SK-N-MC (cell line): ENCODE measurements at regions not wholly inside any gene's neighbourhood (a gene's known extent, or its start where the extent isn't known, plus 50 kb on each side); places are given as distances from the start of the nearest gene placed in this dataset.

Experiments used
- DNase-seq: peaks from one replicate; pipeline ENCODE4 v3.0.0-alpha.2; 2011; ENCODE audit warnings: low read depth, low spot score
- H3K27ac ChIP-seq: fragments of 200-600 bp; sonication (generic); 2 replicates; pipeline ENCODE4 v1.5.1; 2016; ENCODE audit warnings: mixed run types
- H3K36me3 ChIP-seq: fragments of 200-600 bp; sonication (generic); 2 replicates; pipeline ENCODE4 v1.6.1; 2017; ENCODE audit warnings: antibody characterized with exemption, low read length, mixed read lengths; ENCODE audit not compliant: insufficient read depth
- H3K4me3 ChIP-seq: fragments of 200-600 bp; sonication (generic); 2 replicates; pipeline ENCODE4 v1.5.1; 2016
- H3K9ac ChIP-seq: fragments of 200-600 bp; sonication (generic); 2 replicates; pipeline ENCODE4 v1.8.0; 2017; ENCODE audit warnings: mixed run types, mixed read lengths; ENCODE audit not compliant: insufficient read length
- H3K9me3 ChIP-seq: fragments of 200-600 bp; sonication (generic); 2 replicates; pipeline ENCODE4 v1.6.1; 2017; ENCODE audit warnings: low read depth, mild to moderate bottlenecking, antibody characterized with exemption, low read length, moderate library complexity, mixed read lengths
- EZH2 ChIP-seq: fragments of 200-600 bp; sonication (generic); IDR thresholded peaks from one replicate; pipeline ENCODE4 v1.6.1; 2017; ENCODE audit warnings: antibody characterized with exemption
- FOXP2 ChIP-seq: optimal IDR thresholded peaks from 2 replicates; pipeline ENCODE3; 2011; ENCODE audit warnings: mild to moderate bottlenecking, moderate library complexity; ENCODE audit not compliant: insufficient read depth; ENCODE audit errors: extremely low read length, control extremely low read depth
- POLR2AphosphoS5 ChIP-seq: IDR thresholded peaks from 2 replicates; pipeline ENCODE4 v1.6.1; 2012; ENCODE audit warnings: mild to moderate bottlenecking, low read depth, low read length, borderline replicate concordance

- TF ChIP-seq EZH2 = no peak
- TF ChIP-seq FOXP2 = no peak
- no peak for TF ChIP-seq POLR2AphosphoS5
Measured at GRCh38 chr15:29880886-29881285, 58.6 kb upstream of the TJP1 start.

GRCh38 chr15:29880341-29880740 is 58.1 kb upstream of the TJP1 start:
- Histone ChIP-seq H3K9ac (no peak overlapping the region), H3K27ac (no peak overlapping the region), H3K36me3 (no peaks in the 10 kb centered on the region), H3K9me3 (no peaks in the 10 kb centered on the region), H3K4me3 (no peak overlapping the region)
- DNase-seq = no peak
- no peak for TF ChIP-seq EZH2
- no peak for TF ChIP-seq FOXP2
- no peak for TF ChIP-seq POLR2AphosphoS5

More at GRCh38 chr15:29880886-29881285, 58.6 kb upstream of the TJP1 start:
- no peaks in the 10 kb centered on the region for H3K36me3 ChIP-seq
- H3K9me3 ChIP-seq = no peaks in the 10 kb centered on the region
- no peak overlapping the region for H3K27ac ChIP-seq
- DNase-seq = no peak
- H3K4me3 ChIP-seq = no peak overlapping the region
- no peak overlapping the region for H3K9ac ChIP-seq

DNA sequence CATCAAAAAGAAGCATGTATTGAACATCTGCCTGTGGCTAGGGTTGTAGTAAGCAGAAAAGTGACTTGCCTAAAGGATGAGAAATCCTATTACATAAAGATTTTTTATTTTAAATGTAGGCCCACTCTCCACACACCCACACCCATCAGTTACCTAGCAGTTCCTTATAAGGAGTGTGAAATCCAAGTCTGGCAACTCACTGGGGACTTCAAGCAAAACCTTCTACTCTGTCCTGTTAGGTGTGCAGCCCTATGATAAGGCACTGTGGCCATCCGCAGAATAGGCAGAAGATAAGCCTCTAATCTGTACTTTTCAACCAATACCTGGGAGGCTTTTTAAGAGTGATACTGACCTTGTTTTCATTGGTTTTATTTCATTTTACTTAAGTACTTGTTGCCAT is 52.7 kb upstream of the TJP1 start:
- Histone ChIP-seq H3K27ac (no peak overlapping the region), H3K36me3 (no peaks in the 10 kb centered on the region), H3K4me3 (no peak overlapping the region), H3K9me3 (no peaks in the 10 kb centered on the region), H3K9ac (no peak overlapping the region)
- DNase-seq = no peak
- TF ChIP-seq EZH2 = no peak
- no peak for TF ChIP-seq FOXP2
- no peak for TF ChIP-seq POLR2AphosphoS5

GRCh38 chr15:29873947-29874411 is 51.7 kb upstream of the TJP1 start:
- no peaks in the 10 kb centered on the region for H3K9me3 ChIP-seq
- no peak overlapping the region for H3K4me3 ChIP-seq
- H3K9ac ChIP-seq = no peak overlapping the region
- DNase-seq = no peak
- TF ChIP-seq POLR2AphosphoS5 = no peak
- no peak for TF ChIP-seq FOXP2
- TF ChIP-seq EZH2 = no peak
- H3K36me3 ChIP-seq = no peaks in the 10 kb centered on the region
- no peak overlapping the region for H3K27ac ChIP-seq

DNA sequence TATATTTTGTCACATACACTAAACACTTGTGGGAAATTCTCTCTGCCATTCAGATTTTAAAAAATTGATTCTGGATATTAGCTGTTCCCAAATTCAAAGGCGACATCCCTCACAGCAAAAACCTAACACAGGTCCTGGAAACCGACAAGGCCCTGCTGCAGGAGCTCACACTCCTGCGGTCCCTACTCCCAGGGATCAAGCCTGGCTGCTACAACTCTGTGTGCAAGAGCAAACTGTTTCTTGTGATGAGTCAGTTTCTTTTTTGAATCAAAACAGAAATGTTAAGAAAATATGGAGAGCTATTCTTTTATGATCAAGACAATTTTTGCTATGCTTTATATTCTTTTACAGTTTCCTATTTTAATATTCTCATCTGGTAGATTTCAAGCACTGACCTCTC is 51.0 kb upstream of the TJP1 start:
- Histone ChIP-seq H3K9me3 (no peaks in the 10 kb centered on the region), H3K27ac (no peak overlapping the region), H3K9ac (no peak overlapping the region), H3K36me3 (no peaks in the 10 kb centered on the region), H3K4me3 (no peak overlapping the region)
- no peak for TF ChIP-seq POLR2AphosphoS5
- no peak for TF ChIP-seq EZH2
- no peak for TF ChIP-seq FOXP2
- no peak for DNase-seq

GRCh38 chr15:29872716-29873115 is 50.4 kb upstream of the TJP1 start:
- Histone ChIP-seq H3K36me3 (no peaks in the 10 kb centered on the region), H3K9me3 (no peaks in the 10 kb centered on the region), H3K9ac (no peak overlapping the region), H3K27ac (no peak overlapping the region), H3K4me3 (no peak overlapping the region)
- no peak for DNase-seq
- TF ChIP-seq EZH2 = no peak
- TF ChIP-seq FOXP2 = no peak
- no peak for TF ChIP-seq POLR2AphosphoS5
